Natural killer cell (primary cell): ENCODE measurements at regions not wholly inside any gene's neighbourhood (a gene's known extent, or its start where the extent isn't known, plus 50 kb on each side); places are given as distances from the start of the nearest gene placed in this dataset.

Experiments used
- ATAC-seq, 3 donors: fragments of 150-1000 bp in 2 of 3; fragments of 200-7000 bp in 1 of 3; cut with Tn5 transposase; 1 replicate in 1 of 3; 2 replicates in 2 of 3; pipeline ENCODE4 v1.10.0; 2021; ENCODE audit warnings: mild to moderate bottlenecking in 2 of 3, moderate library complexity in 2 of 3
- DNase-seq, 2 donors: peaks; one replicate each; pipeline versions ENCODE4 v3.0.0 to v3.0.0-alpha.2; 2013 to 2021; ENCODE audit warnings: mixed read lengths in 1 of 2
- H3K27ac ChIP-seq: one replicate; pipeline ENCODE4 v1.5.1; 2013; ENCODE audit warnings: mild to moderate bottlenecking, low read length
- H3K27me3 ChIP-seq: one replicate; pipeline ENCODE4 v1.6.1; 2013; ENCODE audit warnings: low read length; ENCODE audit not compliant: control insufficient read depth, insufficient read depth
- H3K36me3 ChIP-seq: one replicate; pipeline ENCODE4 v1.6.1; 2013; ENCODE audit warnings: low read length; ENCODE audit not compliant: control insufficient read depth, insufficient read depth
- H3K4me1 ChIP-seq: one replicate; pipeline ENCODE4 v1.6.1; 2013; ENCODE audit warnings: low read length; ENCODE audit not compliant: control insufficient read depth, insufficient read depth
- H3K4me3 ChIP-seq: one replicate; pipeline ENCODE4 v1.5.1; 2013; ENCODE audit warnings: low read length
- H3K9me3 ChIP-seq: one replicate; pipeline ENCODE4 v1.6.1; 2013; ENCODE audit warnings: low read length; ENCODE audit not compliant: control insufficient read depth, insufficient read depth
- H3K27ac Mint-ChIP-seq, 2 donors: one replicate each; pipeline ENCODE4 v1.8.0; 2022; ENCODE audit warnings: mild to moderate bottlenecking in 2 of 2, mixed read lengths in 2 of 2, moderate library complexity in 1 of 2
- H3K27me3 Mint-ChIP-seq, 2 donors: one replicate each; pipeline ENCODE4 v1.8.0; 2022; ENCODE audit warnings: low read depth in 2 of 2, mixed read lengths in 2 of 2
- H3K36me3 Mint-ChIP-seq: one replicate; pipeline ENCODE4 v1.8.0; 2022; ENCODE audit warnings: mixed read lengths
- H3K4me1 Mint-ChIP-seq, 2 donors: one replicate each; pipeline ENCODE4 v1.8.0; 2022; ENCODE audit warnings: mixed read lengths in 2 of 2
- H3K4me3 Mint-ChIP-seq: one replicate; pipeline ENCODE4 v1.8.0; 2022; ENCODE audit warnings: mild to moderate bottlenecking, moderate library complexity, mixed read lengths
- H3K9me3 Mint-ChIP-seq, 2 donors: one replicate each; pipeline ENCODE4 v1.8.0; 2022; ENCODE audit warnings: mixed read lengths in 2 of 2
- CTCF ChIP-seq: fragments of 200-600 bp; IDR thresholded peaks from one replicate; pipeline ENCODE4 v1.8.0; 2022; ENCODE audit warnings: antibody characterized with exemption
- WGBS: methylation state at CpG from one replicate; pipeline ENCODE4 v1.1.7; 2013; ENCODE audit warnings: missing lambda C conversion rate; ENCODE audit not compliant: insufficient coverage; 5-methylcytosine and 5-hydroxymethylcytosine counted together
- intact Hi-C: fragments of 100-400 bp; cut with micrococcal nuclease; formaldehyde crosslinking; loops from one replicate; pipeline ENCODE4 v1.14.2; 2022

- Mint-ChIP-seq H3K4me1 (no peaks in the 10 kb centered on the region), H3K9me3 (peaks cover 0 to 4% of the 10 kb centered on the region in 2 donors), H3K27me3 (peaks cover 0 to 7% of the 10 kb centered on the region in 2 donors), H3K36me3 (peaks cover 2% of the 10 kb centered on the region), H3K4me3 (no peak overlapping the region), H3K27ac (no peak overlapping the region)
- H3K9me3 ChIP-seq: no peaks in the 10 kb centered on the region
- DNase-seq (no peak), ATAC-seq (no peak)
- WGBS: 96% methylated on average over 9 of the region's 9 CpGs
- no peak overlapping the region for H3K4me3 ChIP-seq
- intact Hi-C loops: no loop called here
- H3K36me3 ChIP-seq: no peaks in the 10 kb centered on the region
- H3K27ac ChIP-seq: no peak overlapping the region
- no peaks in the 10 kb centered on the region for H3K27me3 ChIP-seq
- no peak for TF ChIP-seq CTCF
- no peaks in the 10 kb centered on the region for H3K4me1 ChIP-seq
These were observed 55.9 kb upstream of the PPP1R26 start for GRCh38 chr9:135423725-135424124.
